B cell (primary cell): ENCODE measurements at regions not wholly inside any gene's neighbourhood (a gene's known extent, or its start where the extent isn't known, plus 50 kb on each side); places are given as distances from the start of the nearest gene placed in this dataset.

Experiments used
- ATAC-seq: fragments of 200-7000 bp; cut with Tn5 transposase; one replicate; pipeline ENCODE4 v1.10.0; 2021; ENCODE audit warnings: low read depth, mild to moderate bottlenecking, moderate number of reproducible peaks, moderate library complexity
- CTCF ChIA-PET: fragments of 350-600 bp; sonication (Branson Sonifier 250); formaldehyde crosslinking; loops from one replicate; lab custom pipeline; 2021; ENCODE audit warnings: antibody characterized with exemption, inconsistent platforms; lab: Charles Lee
- POLR2A ChIA-PET: fragments of 350-600 bp; sonication (Branson Sonifier 250); formaldehyde crosslinking; loops from one replicate; lab custom pipeline; 2021; ENCODE audit warnings: antibody characterized with exemption; lab: Charles Lee
- DNase-seq: peaks from one replicate; pipeline ENCODE4 v3.0.0; 2013
- H2AFZ ChIP-seq: 2 replicates; pipeline ENCODE4 v1.6.1; 2012; ENCODE audit warnings: mild to moderate bottlenecking, low read depth, low read length; ENCODE audit not compliant: insufficient read depth, poor library complexity, severe bottlenecking
- H3K27ac ChIP-seq, 2 donors: 1 replicate in 1 of 2; 2 replicates in 1 of 2; pipeline ENCODE4 v1.5.1; 2012 to 2013; ENCODE audit warnings: low read length in 2 of 2, mild to moderate bottlenecking in 2 of 2, moderate library complexity in 1 of 2
- H3K27me3 ChIP-seq, 4 experiments: fragments of 200-600 bp in 1 of 4; sonication (generic) in 1 of 4; replicated peaks in 1 of 4; 1 replicate in 2 of 4; 2 replicates in 2 of 4; pipeline versions ENCODE4 v1.6.1 to v1.7.0; 2013 to 2016; ENCODE audit warnings: low read length in 3 of 4, mild to moderate bottlenecking in 2 of 4, mixed read lengths in 1 of 4, moderate library complexity in 1 of 4; ENCODE audit not compliant: insufficient read depth in 4 of 4, control insufficient read depth in 3 of 4; ENCODE audit errors: control extremely low read depth in 1 of 4
- H3K36me3 ChIP-seq, 2 experiments: replicated peaks in 1 of 2; 1 replicate in 1 of 2; 2 replicates in 1 of 2; pipeline versions ENCODE4 v1.6.1 to v1.7.1; 2013; ENCODE audit warnings: low read length in 1 of 2; ENCODE audit not compliant: insufficient read depth in 2 of 2, control insufficient read depth in 1 of 2; ENCODE audit errors: control extremely low read depth in 1 of 2, extremely low read depth in 1 of 2
- H3K4me1 ChIP-seq, 2 donors: fragments of 200-600 bp in 1 of 2; sonication (generic) in 1 of 2; 1 replicate in 1 of 2; 2 replicates in 1 of 2; pipeline versions ENCODE4 v1.5.1 to v1.6.1; 2013 to 2017; ENCODE audit warnings: low read length in 2 of 2; ENCODE audit not compliant: control insufficient read depth in 2 of 2, insufficient read depth in 2 of 2
- H3K4me2 ChIP-seq: replicated peaks from 2 replicates; pipeline ENCODE3; 2012; ENCODE audit warnings: mild to moderate bottlenecking, low read depth, low read length; ENCODE audit not compliant: poor library complexity, severe bottlenecking
- H3K4me3 ChIP-seq, 5 experiments: fragments of 200-600 bp in 1 of 5; sonication (generic) in 1 of 5; 1 replicate in 3 of 5; 2 replicates in 2 of 5; pipeline versions ENCODE4 v1.5.1 to v1.7.0; 2011 to 2016; ENCODE audit warnings: low read length in 4 of 5, mild to moderate bottlenecking in 4 of 5, low read depth in 2 of 5, control low read depth in 1 of 5, moderate library complexity in 1 of 5; ENCODE audit not compliant: insufficient read depth in 1 of 5; ENCODE audit errors: control extremely low read depth in 1 of 5, extremely low read depth in 1 of 5
- H3K79me2 ChIP-seq: fragments of 200-600 bp; sonication (generic); one replicate; pipeline ENCODE4 v1.6.0; 2016; ENCODE audit warnings: low read length; ENCODE audit not compliant: control insufficient read depth, insufficient read depth
- H3K9ac ChIP-seq: fragments of 200-600 bp; sonication (generic); 2 replicates; pipeline ENCODE4 v1.6.1; 2017; ENCODE audit warnings: mild to moderate bottlenecking, low read length, moderate library complexity
- H3K9me3 ChIP-seq, 3 donors: one replicate each; pipeline versions ENCODE4 v1.6.1 to v1.7.1; 2013; ENCODE audit warnings: low read length in 2 of 3; ENCODE audit not compliant: control insufficient read depth in 2 of 3, insufficient read depth in 1 of 3; ENCODE audit errors: control extremely low read depth in 1 of 3
- H4K20me1 ChIP-seq: 2 replicates; pipeline ENCODE4 v1.6.0; 2012; ENCODE audit warnings: mild to moderate bottlenecking, low read length; ENCODE audit not compliant: insufficient read depth, control insufficient read depth, poor library complexity, severe bottlenecking
- H3K27ac Mint-ChIP-seq: one replicate; pipeline ENCODE4 v1.8.0; 2021; ENCODE audit warnings: mixed read lengths
- H3K27me3 Mint-ChIP-seq: one replicate; pipeline ENCODE4 v1.8.0; 2021; ENCODE audit warnings: mixed read lengths
- H3K4me1 Mint-ChIP-seq: one replicate; pipeline ENCODE4 v1.8.0; 2021; ENCODE audit warnings: mixed read lengths
- H3K4me3 Mint-ChIP-seq: one replicate; pipeline ENCODE4 v1.8.0; 2021; ENCODE audit warnings: mixed read lengths
- H3K9me3 Mint-ChIP-seq: one replicate; pipeline ENCODE4 v1.8.0; 2022; ENCODE audit warnings: mixed read lengths; ENCODE audit not compliant: insufficient read depth
- CTCF ChIP-seq: fragments of 200-600 bp; IDR thresholded peaks from one replicate; pipeline ENCODE4 v1.8.0; 2022; ENCODE audit warnings: antibody characterized with exemption, mild to moderate bottlenecking
- EZH2 ChIP-seq: IDR thresholded peaks from 2 replicates; pipeline ENCODE4 v1.6.1; 2012; ENCODE audit warnings: borderline replicate concordance, low read depth, mild to moderate bottlenecking, moderate library complexity, low read length; ENCODE audit not compliant: insufficient read depth, poor library complexity, severe bottlenecking
- WGBS: methylation state at CpG from one replicate; pipeline ENCODE4 v1.1.5; 2013; ENCODE audit warnings: missing lambda C conversion rate; ENCODE audit not compliant: insufficient coverage; 5-methylcytosine and 5-hydroxymethylcytosine counted together
- intact Hi-C: fragments of 100-400 bp; cut with micrococcal nuclease; formaldehyde crosslinking; loops from one replicate; pipeline ENCODE4 v1.10.0; 2022

GRCh38 chr3:13189639-13190377 lies 116.6 kb upstream of the IQSEC1 start:
- peaks cover 0 to 31% (median 7%) of the 10 kb centered on the region in 3 donors for H3K9me3 ChIP-seq
- H3K4me2 ChIP-seq = no peak overlapping the region
- intact Hi-C loops = no loop called here
- H3K4me3 ChIP-seq = no peak overlapping the region
- Mint-ChIP-seq H3K27ac (no peak overlapping the region), H3K4me3 (no peak overlapping the region), H3K27me3 (peaks cover 40% of the 10 kb centered on the region), H3K4me1 (peaks cover 10% of the 10 kb centered on the region), H3K9me3 (peaks cover 3% of the 10 kb centered on the region)
- no peak for TF ChIP-seq EZH2
- no peak for TF ChIP-seq CTCF
- H3K27ac ChIP-seq = no peak overlapping the region
- ChIA-PET CTCF (no interaction called here), POLR2A (interaction anchor here (1.3 kb wide), 1 partner anchor 79 kb away, joined by 3 read pairs; no protein-coding TSS in a partner anchor)
- H3K36me3 ChIP-seq = no peaks in the 10 kb centered on the region
- ATAC-seq (no peak), DNase-seq (no peak)
- H3K4me1 ChIP-seq = peaks cover 3 to 9% of the 10 kb centered on the region in 2 donors
- WGBS = 31% methylated on average over 5 of the region's 11 CpGs
- H3K9ac ChIP-seq = no peak overlapping the region
- peaks cover 0 to 37% (median 7%) of the 10 kb centered on the region in 4 experiments for H3K27me3 ChIP-seq
- H3K79me2 ChIP-seq = no peaks in the 10 kb centered on the region
- no peak overlapping the region for H2AFZ ChIP-seq
- no peaks in the 10 kb centered on the region for H4K20me1 ChIP-seq

- intact Hi-C loops = no loop called here
- Mint-ChIP-seq H3K27ac (no peak overlapping the region), H3K27me3 (peaks cover 44% of the 10 kb centered on the region), H3K4me1 (peaks cover 8% of the 10 kb centered on the region), H3K4me3 (no peak overlapping the region), H3K9me3 (peaks cover 5% of the 10 kb centered on the region)
- CTCF ChIA-PET = no interaction called here
- Histone ChIP-seq H3K4me1 (peaks cover 3 to 9% of the 10 kb centered on the region in 2 donors), H3K4me2 (no peak overlapping the region), H3K9ac (no peak overlapping the region), H2AFZ (no peak overlapping the region), H3K27ac (no peak overlapping the region), H3K4me3 (no peak overlapping the region), H3K27me3 (peaks cover 0 to 29% (median 6%) of the 10 kb centered on the region in 4 experiments), H4K20me1 (no peaks in the 10 kb centered on the region), H3K36me3 (no peaks in the 10 kb centered on the region), H3K9me3 (peaks cover 2 to 33% (median 7%) of the 10 kb centered on the region in 3 donors), H3K79me2 (no peaks in the 10 kb centered on the region)
- POLR2A ChIA-PET = interaction anchor here (1.3 kb wide), 1 partner anchor 78 kb away, joined by 3 read pairs; no protein-coding TSS in a partner anchor
- WGBS = 85% methylated on average over 1 of the region's 1 CpG
- DNase-seq = no peak
- no peak for ATAC-seq
- TF ChIP-seq CTCF (no peak), EZH2 (no peak)
These were observed 115.7 kb upstream of the IQSEC1 start for GRCh38 chr3:13188975-13189374.
